ENCODE measurements at regions not wholly inside any gene's neighbourhood (a gene's known extent, or its start where the extent isn't known, plus 50 kb on each side); places are given as distances from the start of the nearest gene placed in this dataset.

DNA sequence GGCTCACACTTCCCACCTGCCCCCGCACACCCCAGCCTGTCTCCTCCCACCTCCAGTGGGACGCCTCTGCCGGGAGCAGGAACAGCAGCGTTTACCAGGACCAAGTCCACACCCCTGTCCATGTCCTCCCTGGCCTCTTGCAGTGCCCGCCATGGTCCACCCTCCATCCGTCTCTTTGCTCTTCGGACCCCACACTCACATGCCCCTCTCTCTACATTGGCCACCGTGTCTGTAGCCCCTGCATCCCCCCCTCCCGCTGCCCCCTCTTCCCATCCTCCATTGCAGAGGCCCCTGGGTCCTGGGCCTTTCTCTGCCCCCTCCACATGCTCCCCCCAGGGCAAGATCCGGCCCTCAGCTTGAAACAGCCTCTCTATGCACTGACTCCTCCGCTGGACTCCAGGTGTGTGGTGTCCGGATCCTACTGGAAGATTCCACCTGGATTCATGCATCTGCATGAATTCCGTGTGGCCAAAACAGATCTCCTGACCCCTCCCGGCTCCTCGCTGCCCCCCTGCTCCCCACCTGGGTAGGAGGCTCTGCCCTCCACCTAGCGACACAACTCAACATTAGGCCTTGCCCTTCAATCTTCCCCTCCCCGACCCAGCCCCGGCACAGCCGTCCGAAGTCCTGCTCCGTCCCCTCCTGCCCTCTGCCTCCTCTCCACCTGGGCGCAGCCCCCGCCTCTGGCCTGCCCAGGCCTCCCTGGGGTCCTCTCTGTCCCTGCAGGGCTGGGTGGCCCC, 168.5 kb downstream of the OLFM1 start:
- no peak overlapping the region for H3K4me3 Mint-ChIP-seq
- no peaks in the 10 kb centered on the region for H3K36me3 Mint-ChIP-seq (ENCODE audit: low read depth)
- H3K9me3 Mint-ChIP-seq = no peaks in the 10 kb centered on the region
- no peak overlapping the region for H3K27ac Mint-ChIP-seq
- no peaks in the 10 kb centered on the region for H3K4me1 Mint-ChIP-seq (ENCODE audit: low read depth)
- H3K27me3 Mint-ChIP-seq (ENCODE audit: low read depth) = no peaks in the 10 kb centered on the region

DNA sequence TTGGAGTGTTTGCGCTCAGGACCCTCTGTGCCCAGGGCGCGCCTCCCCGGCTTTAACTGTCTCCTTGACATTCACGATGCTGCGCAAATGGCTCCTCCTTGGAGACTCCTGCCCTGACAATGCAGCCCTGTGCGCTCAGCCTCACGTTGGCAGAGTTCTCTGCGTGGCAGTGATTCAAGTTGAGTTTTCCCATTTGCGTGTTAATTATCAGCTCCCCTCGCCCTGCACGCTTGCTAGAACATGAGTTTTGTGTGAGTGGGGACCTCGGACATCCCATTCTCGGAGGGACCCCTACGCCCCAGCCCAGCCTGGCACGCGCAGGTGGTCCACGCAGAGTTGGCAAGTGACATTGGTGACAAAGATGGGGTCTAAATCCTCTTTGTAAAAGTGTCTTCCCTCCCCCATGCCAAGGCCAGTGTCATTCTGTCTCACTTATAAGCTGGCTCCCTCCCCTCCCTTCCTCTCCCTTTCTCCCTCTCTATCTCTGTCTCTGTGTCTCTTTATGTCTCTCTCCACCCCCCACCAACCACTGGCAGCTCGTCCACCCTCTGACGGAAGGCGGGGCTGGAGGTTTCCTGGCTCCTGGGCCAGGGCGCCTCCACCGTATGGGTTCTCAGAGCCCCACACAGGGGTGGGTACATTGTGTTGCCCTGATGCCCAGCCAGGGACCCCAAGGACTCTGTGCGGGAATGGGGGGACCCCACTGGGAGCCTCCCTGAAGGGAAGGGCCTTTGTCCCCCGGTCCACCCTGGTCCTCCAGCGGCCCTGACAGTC, 169.3 kb downstream of the OLFM1 start:
- H3K4me3 Mint-ChIP-seq = no peak overlapping the region
- H3K36me3 Mint-ChIP-seq (ENCODE audit: low read depth) = no peaks in the 10 kb centered on the region
- H3K4me1 Mint-ChIP-seq (ENCODE audit: low read depth) = no peaks in the 10 kb centered on the region
- H3K27me3 Mint-ChIP-seq (ENCODE audit: low read depth) = no peaks in the 10 kb centered on the region
- no peak overlapping the region for H3K27ac Mint-ChIP-seq
- no peaks in the 10 kb centered on the region for H3K9me3 Mint-ChIP-seq

DNA sequence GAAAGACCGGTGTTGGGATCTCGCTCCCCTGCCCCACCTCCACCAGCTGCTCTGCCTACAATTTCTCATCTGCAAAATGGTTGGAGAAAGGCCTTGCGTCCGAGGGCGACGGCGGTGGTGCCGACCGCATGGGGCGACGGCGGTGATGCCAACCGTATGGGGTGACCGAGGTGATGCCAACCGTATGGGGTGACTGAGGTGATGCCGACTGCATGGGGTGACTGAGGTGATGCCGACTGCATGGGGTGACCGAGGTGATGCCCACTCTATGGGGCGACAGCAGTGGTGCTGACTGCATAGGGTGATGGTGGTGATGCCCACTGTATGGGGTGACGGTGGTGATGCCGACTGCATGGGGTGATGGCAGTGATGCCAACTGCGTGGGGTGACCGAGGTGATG, 171.0 kb downstream of the OLFM1 start:
- Mint-ChIP-seq H3K36me3 (ENCODE audit: low read depth) (no peaks in the 10 kb centered on the region), H3K27ac (no peak overlapping the region), H3K27me3 (ENCODE audit: low read depth) (no peaks in the 10 kb centered on the region), H3K4me1 (ENCODE audit: low read depth) (no peaks in the 10 kb centered on the region), H3K4me3 (no peak overlapping the region), H3K9me3 (no peaks in the 10 kb centered on the region)

DNA sequence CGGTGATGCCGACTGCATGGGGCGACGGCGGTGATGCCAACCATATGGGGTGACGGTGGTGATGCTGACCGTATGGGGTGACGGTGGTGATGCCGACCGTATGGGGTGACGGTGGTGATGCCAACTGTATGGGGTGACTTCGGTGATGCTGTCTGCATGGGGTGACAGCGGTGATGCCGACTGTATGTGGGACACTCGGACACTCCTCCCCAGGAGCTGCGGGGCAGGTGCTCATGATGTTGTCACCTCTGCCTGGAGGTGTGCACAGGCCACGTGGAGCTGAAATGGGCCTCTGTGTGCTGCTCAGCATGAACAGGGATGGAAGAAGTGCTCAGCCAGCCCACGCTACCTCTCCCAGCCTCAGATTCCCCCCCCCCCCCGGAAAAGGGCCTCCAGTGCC, 171.8 kb downstream of the OLFM1 start:
- H3K27ac Mint-ChIP-seq = no peak overlapping the region

DNA sequence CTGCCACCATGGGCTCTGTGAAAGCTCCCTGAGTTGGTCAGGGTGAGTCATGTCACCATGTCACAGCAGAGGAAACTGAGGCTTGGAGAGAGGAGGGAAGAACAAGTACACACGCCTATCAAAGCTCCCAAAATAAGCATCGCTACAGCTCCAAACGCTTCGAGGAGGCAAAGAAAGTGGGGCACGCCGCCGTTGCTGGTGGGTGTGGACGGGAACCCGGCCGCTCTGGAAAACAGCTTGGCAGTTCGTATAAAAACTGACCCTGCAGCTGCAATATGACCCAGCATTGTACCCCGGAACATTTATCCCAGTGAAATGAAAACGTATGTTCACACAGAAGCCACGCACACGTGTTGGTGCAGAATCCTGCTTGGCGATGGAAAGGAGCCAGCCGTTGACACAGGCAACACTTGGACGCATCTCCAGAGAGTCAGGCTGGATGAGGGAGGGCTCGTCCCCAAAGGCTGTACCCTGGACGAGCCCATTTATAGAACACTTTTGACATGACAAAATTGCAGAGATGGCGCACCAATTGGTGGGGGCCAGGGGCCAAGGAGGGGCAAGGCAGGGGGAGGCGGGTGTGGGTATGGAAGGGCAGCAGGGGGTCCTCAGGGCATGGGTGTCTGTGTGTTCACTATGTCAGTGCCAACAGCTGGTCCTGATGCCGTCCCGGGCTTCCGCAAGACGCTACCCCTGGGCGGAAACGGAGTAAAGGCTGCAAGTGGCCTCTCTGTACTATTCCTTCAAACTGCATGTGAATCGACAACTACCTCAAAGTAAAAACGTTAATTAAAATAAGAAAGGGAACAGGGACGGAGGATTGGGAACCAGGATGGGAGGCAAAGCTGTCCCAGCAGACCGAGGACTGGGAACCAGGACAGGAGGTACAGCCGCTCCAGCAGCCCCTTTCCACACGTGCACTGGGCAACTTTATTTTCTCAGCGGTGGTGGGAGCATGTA, 173.0 kb downstream of the OLFM1 start:
- Mint-ChIP-seq H3K27me3 (ENCODE audit: low read depth) (no peaks in the 10 kb centered on the region), H3K36me3 (ENCODE audit: low read depth) (no peaks in the 10 kb centered on the region), H3K4me1 (ENCODE audit: low read depth) (no peaks in the 10 kb centered on the region), H3K9me3 (no peaks in the 10 kb centered on the region), H3K4me3 (no peak overlapping the region), H3K27ac (no peak overlapping the region)

More for the DNA sequence above, 171.8 kb downstream of the OLFM1 start:
- Mint-ChIP-seq H3K4me1 (ENCODE audit: low read depth) (no peaks in the 10 kb centered on the region), H3K4me3 (no peak overlapping the region), H3K36me3 (ENCODE audit: low read depth) (no peaks in the 10 kb centered on the region), H3K27me3 (ENCODE audit: low read depth) (no peaks in the 10 kb centered on the region), H3K9me3 (no peaks in the 10 kb centered on the region)

DNA sequence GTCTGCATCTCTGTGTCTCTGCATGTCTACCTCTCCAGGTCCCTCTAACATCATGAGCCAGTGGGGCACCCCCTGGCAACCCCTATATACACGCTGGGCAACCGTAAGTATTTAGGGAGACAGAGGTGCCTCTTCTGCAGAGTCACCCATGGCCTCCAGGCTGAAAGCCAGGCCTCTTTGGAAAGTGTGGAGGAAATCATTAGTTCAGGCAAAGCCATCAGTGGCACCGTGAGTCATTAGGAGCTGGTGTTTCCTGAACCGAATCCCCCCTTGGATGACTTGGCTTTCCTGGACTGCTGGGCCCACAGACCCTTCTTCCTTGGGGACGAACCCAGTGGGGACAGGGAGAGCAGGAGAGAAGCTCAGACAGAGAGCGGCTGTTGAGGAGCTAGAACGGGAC, 174.8 kb downstream of the OLFM1 start:
- Mint-ChIP-seq H3K9me3 (no peaks in the 10 kb centered on the region), H3K4me3 (no peak overlapping the region), H3K4me1 (ENCODE audit: low read depth) (no peaks in the 10 kb centered on the region), H3K36me3 (ENCODE audit: low read depth) (no peaks in the 10 kb centered on the region), H3K27ac (no peak overlapping the region), H3K27me3 (ENCODE audit: low read depth) (no peaks in the 10 kb centered on the region)

DNA sequence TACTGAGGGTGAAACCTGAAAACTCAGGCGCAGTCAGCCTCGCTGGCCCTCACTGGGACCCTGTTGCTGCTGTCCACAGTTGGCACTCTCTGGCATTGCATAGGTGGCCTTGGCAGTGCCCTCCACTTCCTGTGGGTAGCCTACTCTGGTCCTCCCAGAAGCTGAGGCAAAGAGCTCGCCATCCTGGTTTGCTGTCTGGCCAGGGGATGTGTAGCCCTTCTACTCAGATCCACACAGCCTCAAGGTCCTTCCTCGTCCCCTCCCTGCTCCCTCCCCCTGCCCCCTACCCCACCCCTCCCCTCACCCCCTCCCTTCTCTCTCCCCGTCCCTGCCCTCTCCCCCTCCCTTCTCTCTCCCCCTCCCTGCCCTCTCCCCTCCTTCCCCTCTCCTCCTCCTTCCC, 176.0 kb downstream of the OLFM1 start:
- Mint-ChIP-seq H3K9me3 (no peaks in the 10 kb centered on the region), H3K27me3 (ENCODE audit: low read depth) (no peaks in the 10 kb centered on the region), H3K27ac (no peak overlapping the region), H3K36me3 (ENCODE audit: low read depth) (no peaks in the 10 kb centered on the region), H3K4me1 (ENCODE audit: low read depth) (no peaks in the 10 kb centered on the region), H3K4me3 (no peak overlapping the region)

DNA sequence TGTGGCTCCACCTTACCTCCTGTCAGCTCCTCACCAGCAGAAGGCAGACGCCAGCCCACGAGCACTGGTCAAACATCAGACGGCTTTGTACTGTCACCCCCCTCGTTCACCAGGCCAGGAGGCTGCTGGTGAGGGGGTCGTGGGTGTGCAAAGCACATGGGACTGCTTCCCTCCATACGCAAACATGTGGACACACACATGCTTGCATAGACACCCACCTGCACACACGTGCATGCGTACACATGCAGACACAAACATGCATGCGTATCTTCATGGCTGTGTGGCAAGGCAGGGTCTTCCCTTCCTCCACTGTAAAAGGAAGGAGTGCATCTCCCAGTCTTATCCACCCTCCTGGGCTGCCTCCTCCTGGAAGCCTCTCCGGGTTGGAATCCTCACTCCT, 178.5 kb downstream of the OLFM1 start:
- no peak overlapping the region for H3K4me3 Mint-ChIP-seq
- H3K9me3 Mint-ChIP-seq = no peaks in the 10 kb centered on the region
- H3K4me1 Mint-ChIP-seq (ENCODE audit: low read depth) = no peaks in the 10 kb centered on the region
- no peak overlapping the region for H3K27ac Mint-ChIP-seq
- no peaks in the 10 kb centered on the region for H3K27me3 Mint-ChIP-seq (ENCODE audit: low read depth)
- no peaks in the 10 kb centered on the region for H3K36me3 Mint-ChIP-seq (ENCODE audit: low read depth)

DNA sequence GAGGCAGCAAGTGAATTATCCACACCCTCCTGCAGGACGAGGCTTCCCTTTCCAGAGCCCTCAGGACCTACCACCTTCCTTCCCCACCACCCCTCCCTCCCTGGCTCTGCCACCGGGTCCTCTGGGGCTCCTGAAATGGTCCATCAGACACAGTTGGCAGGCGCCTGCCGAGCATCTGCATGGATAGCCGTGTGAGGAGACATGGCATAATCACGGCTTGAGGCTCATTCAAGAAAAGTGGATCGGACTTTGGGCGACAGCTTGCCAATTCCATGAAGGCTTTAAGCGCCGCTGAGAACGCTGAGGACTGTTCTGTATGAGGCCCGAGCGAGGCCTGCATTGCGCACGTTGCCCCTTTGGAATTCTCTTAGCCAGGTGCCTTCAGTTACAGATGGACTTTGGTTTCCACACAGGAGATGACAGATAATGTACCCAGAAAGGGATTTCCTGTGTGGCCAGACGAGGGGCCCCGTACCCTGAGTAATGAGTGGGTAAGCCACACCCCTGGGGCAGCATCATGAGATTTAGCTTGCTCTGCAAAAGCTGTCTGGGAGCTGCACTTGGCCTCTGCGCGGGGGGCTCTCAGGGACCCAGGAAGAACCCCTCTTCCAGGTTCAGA, 179.8 kb downstream of the OLFM1 start:
- H3K36me3 Mint-ChIP-seq (ENCODE audit: low read depth) = no peaks in the 10 kb centered on the region
- H3K4me3 Mint-ChIP-seq = no peak overlapping the region
- H3K9me3 Mint-ChIP-seq = no peaks in the 10 kb centered on the region
- no peaks in the 10 kb centered on the region for H3K27me3 Mint-ChIP-seq (ENCODE audit: low read depth)
- H3K4me1 Mint-ChIP-seq (ENCODE audit: low read depth) = no peaks in the 10 kb centered on the region
- H3K27ac Mint-ChIP-seq = no peak overlapping the region

DNA sequence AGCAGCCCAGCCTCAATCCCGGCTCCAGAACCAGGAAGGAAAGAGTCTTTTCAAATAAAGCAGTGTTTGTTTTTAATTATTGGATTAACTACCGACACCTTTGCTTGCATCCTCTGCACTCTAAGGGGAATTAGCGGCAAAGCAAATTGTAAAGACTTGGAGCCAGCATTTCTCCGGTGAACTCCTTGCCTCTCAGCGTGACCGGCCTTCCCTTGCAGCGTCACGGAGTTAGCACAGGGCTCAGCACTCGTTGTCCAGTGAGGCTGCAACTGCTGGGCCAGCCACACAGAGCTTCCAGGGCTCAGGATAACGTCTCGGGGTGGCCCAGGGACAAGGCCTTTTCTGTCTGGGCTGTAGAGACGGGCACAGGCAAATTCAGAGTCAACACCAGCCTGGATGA, 180.6 kb downstream of the OLFM1 start:
- H3K9me3 Mint-ChIP-seq = no peaks in the 10 kb centered on the region
- no peaks in the 10 kb centered on the region for H3K27me3 Mint-ChIP-seq (ENCODE audit: low read depth)
- H3K4me1 Mint-ChIP-seq (ENCODE audit: low read depth) = no peaks in the 10 kb centered on the region
- no peak overlapping the region for H3K27ac Mint-ChIP-seq
- no peak overlapping the region for H3K4me3 Mint-ChIP-seq
- H3K36me3 Mint-ChIP-seq (ENCODE audit: low read depth) = no peaks in the 10 kb centered on the region

DNA sequence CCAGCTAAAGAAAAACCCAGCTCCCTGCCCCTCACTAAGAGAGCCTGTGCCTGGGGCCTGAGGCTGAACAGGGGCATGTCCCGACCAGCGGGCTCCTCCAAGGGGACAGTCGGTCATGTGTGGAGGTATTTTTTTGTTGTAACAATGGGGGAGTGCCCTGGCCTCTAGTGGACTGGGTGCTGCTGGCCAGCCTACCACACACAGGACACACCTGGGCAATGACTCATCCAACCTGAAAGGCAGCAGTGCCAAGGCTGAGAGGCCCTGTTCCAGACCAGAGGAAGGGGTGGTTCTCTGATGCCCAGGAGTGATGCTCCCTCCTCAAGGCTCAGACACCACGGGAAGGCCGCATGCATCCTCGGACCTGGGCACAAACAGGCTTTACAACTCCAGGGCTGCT, 181.5 kb downstream of the OLFM1 start:
- no peaks in the 10 kb centered on the region for H3K36me3 Mint-ChIP-seq (ENCODE audit: low read depth)
- H3K27ac Mint-ChIP-seq = no peak overlapping the region
- no peaks in the 10 kb centered on the region for H3K27me3 Mint-ChIP-seq (ENCODE audit: low read depth)
- H3K4me1 Mint-ChIP-seq (ENCODE audit: low read depth) = no peaks in the 10 kb centered on the region
- H3K9me3 Mint-ChIP-seq = no peaks in the 10 kb centered on the region
- H3K4me3 Mint-ChIP-seq = no peak overlapping the region

DNA sequence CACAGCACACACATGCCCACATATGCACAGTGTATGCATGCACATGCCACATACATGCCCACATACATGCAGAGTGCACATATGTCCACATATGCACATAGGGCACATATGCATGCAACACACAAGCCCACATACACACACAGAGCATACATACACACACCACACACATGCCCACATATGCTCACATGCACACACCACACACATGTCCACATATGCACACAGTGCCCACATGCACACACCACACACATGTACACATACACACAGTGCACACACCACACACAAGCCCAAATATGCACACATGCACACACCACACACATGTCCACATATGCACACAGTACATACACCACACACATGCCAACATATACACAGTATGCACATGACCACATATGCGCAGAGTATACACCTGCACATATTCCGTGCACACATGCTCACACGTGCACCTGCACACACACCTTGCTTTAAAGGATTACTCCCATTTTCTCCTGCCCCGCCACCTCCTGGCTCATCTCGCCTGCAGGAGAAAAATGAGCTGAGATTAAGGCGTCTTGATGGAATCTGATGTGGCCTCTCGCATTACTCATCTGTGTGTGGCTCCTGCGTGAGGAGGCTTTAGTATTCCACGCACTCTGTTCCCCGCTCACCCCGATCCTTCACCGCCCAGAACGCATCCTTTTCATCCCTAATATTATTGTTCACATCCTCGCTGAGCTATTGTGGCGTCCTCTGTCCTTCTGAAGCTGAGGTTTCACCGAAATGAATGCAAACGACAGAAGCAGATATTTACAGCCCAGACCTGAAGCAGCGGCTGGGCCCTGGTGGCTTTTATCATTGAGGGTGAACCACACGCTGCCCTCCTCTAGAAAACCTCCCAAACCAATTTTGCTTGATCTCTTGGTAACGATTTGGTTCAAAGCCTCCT, 182.7 kb downstream of the OLFM1 start:
- Mint-ChIP-seq H3K27ac (no peak overlapping the region), H3K36me3 (ENCODE audit: low read depth) (no peaks in the 10 kb centered on the region), H3K27me3 (ENCODE audit: low read depth) (no peaks in the 10 kb centered on the region), H3K4me1 (ENCODE audit: low read depth) (no peaks in the 10 kb centered on the region), H3K9me3 (no peaks in the 10 kb centered on the region), H3K4me3 (no peak overlapping the region)

DNA sequence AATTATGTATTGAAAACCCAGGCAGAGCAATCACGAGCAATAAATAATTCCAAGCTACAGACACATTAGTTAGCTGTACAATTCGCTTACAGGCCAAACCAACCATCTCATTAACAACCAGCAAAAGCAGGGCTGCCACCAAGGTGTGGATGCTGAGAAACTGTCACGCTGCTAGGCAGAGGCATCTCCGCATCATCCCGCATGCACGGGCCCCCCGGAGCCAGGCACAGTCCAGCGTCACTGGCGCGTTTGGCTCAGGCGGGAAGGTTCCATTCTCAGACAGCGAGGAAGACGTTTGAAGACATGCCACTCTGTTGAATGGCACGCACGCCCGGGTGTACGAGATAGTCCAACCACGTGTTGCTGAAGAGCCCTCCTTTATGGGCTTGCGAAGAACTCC, 184.0 kb downstream of the OLFM1 start:
- H3K36me3 Mint-ChIP-seq (ENCODE audit: low read depth) = no peaks in the 10 kb centered on the region

More for the DNA sequence above, 184.0 kb downstream of the OLFM1 start:
- Mint-ChIP-seq H3K27ac (no peak overlapping the region), H3K4me3 (no peak overlapping the region), H3K9me3 (no peaks in the 10 kb centered on the region), H3K4me1 (ENCODE audit: low read depth) (no peaks in the 10 kb centered on the region), H3K27me3 (ENCODE audit: low read depth) (no peaks in the 10 kb centered on the region)

Data from T-helper 1 cell treated with Interleukin-12 subunit alpha and Interleukin-12 subunit beta and Interleukin-4 antibody, amounts not matched to agents 30 μg/mL and 1 μg/mL, for 36 hours (primary cell).